Heart left ventricle (tissue), 16 donors: ENCODE measurements at regions not wholly inside any gene's neighbourhood (a gene's known extent, or its start where the extent isn't known, plus 50 kb on each side); places are given as distances from the start of the nearest gene placed in this dataset.

Experiments used
- ATAC-seq, 4 donors: fragments of 200-7000 bp; cut with Tn5 transposase; one replicate each; pipeline ENCODE4 v1.9.1; 2020 to 2022; ENCODE audit warnings: moderate library complexity in 4 of 4, mild to moderate bottlenecking in 3 of 4, moderate number of reproducible peaks in 1 of 4
- DNase-seq, 5 donors: peaks; one replicate each; pipeline ENCODE4 v3.0.0-alpha.2; 2020
- H3K27ac ChIP-seq, 12 donors: fragments of 200-600 bp; sonication (generic) in 4 of 12; one replicate each; pipeline versions ENCODE4 v1.5.0 to v1.8.0; 2016 to 2022; ENCODE audit warnings: mild to moderate bottlenecking in 2 of 12
- H3K27me3 ChIP-seq, 9 donors: fragments of 200-600 bp; sonication (generic) in 2 of 9; one replicate each; pipeline versions ENCODE4 v1.5.1 to v1.8.0; 2016 to 2022; ENCODE audit warnings: mild to moderate bottlenecking in 3 of 9
- H3K36me3 ChIP-seq, 9 donors: fragments of 200-600 bp; sonication (generic) in 2 of 9; one replicate each; pipeline versions ENCODE4 v1.5.0 to v1.8.0; 2018 to 2022; ENCODE audit warnings: mild to moderate bottlenecking in 2 of 9
- H3K4me1 ChIP-seq, 12 donors: fragments of 200-600 bp; sonication (generic) in 4 of 12; one replicate each; pipeline versions ENCODE4 v1.5.0 to v1.8.0; 2016 to 2022; ENCODE audit warnings: mild to moderate bottlenecking in 3 of 12
- H3K4me3 ChIP-seq, 12 donors: fragments of 200-600 bp; sonication (generic) in 4 of 12; one replicate each; pipeline versions ENCODE4 v1.5.0 to v1.8.0; 2017 to 2022; ENCODE audit warnings: mild to moderate bottlenecking in 9 of 12, moderate library complexity in 4 of 12
- H3K9me3 ChIP-seq, 12 donors: fragments of 200-600 bp; sonication (generic) in 4 of 12; one replicate each; pipeline versions ENCODE4 v1.5.0 to v1.8.0; 2016 to 2022; ENCODE audit warnings: mild to moderate bottlenecking in 1 of 12
- POLR2A ChIP-seq, 2 donors: fragments of 450-650 bp; IDR thresholded peaks; one replicate each; pipeline ENCODE4 v1.6.1; 2017; ENCODE audit warnings: antibody characterized with exemption in 2 of 2, mild to moderate bottlenecking in 2 of 2, moderate library complexity in 2 of 2
- WGBS, 4 donors: extraction: QIAGEN DNeasy Blood & Tissue Kit in 2 of 4; methylation state at CpG; one replicate each; pipeline versions ENCODE4 v1.1.5 to v1.1.7; 2013 to 2018; 5-methylcytosine and 5-hydroxymethylcytosine counted together
- intact Hi-C, 10 donors: fragments of 100-400 bp; cut with DNase I; formaldehyde crosslinking; loops; one replicate each; pipeline versions ENCODE4 v1.11.1 to v1.14.2; 2022
- TF ChIP-seq, protein P1 (sequence below), 12 donors: fragments of 200-600 bp; sonication (generic) in 4 of 12; IDR thresholded peaks; one replicate each; pipeline versions ENCODE4 v1.5.0 to v1.8.0; 2018 to 2022; ENCODE audit warnings: antibody characterized with exemption in 12 of 12, mild to moderate bottlenecking in 5 of 12
- donor health status: ischemic (EF 13 %, LVEDD 7.1; RV severe dilation, severe dysfunction).
- donor health status: healthy with polysubstance abuse.
- donor health status: DM: no; HTN: yes; CAD: no.
- donor health status: DM: no; HTN: no; CAD: no.
- donor health status: ischemic (EF 25% LVEDD 6.9; RV normal size, moderate dysfunction).
- donor health status: ischemic (EF 25% LVEDD 5.7; RV mildly dilated, moderate dysfunction).
- donor health status: healthy.
- donor health status: DM: yes; HTN: yes; CAD: no.
- donor health status: ischemic (EF 35%, LVEDD 5.7; RV mildly dilated, moderate dysfunction).
- donor health status: nonischemic (EF 11% LVEDD 7.7; RV severe dilation, severe dysfunction).
- donor health status: DM: yes; HTN: yes; CAD: no.
- donor health status: PGD.
- donor health status: ischemic (EF 29% LVEDD 5.4; RV normal size, mild dysfunction).
- donor health status: nonischemic (EF 23%, LVEDD 6.1; RV moderate dilation, normal function).

- ATAC-seq = no peak
- DNase-seq = no peak
- Histone ChIP-seq H3K4me1 (no peaks in the 10 kb centered on the region), H3K27ac (no peak overlapping the region), H3K27me3 (no peaks in the 10 kb centered on the region), H3K4me3 (no peak overlapping the region), H3K36me3 (no peaks in the 10 kb centered on the region), H3K9me3 (peaks cover 0 to 9% (median 0%) of the 10 kb centered on the region in 12 donors)
- WGBS, 4 donors = 44 to 91% (median 61%) methylated on average over 2 of the region's 2 CpGs
- TF ChIP-seq, protein P1, sequence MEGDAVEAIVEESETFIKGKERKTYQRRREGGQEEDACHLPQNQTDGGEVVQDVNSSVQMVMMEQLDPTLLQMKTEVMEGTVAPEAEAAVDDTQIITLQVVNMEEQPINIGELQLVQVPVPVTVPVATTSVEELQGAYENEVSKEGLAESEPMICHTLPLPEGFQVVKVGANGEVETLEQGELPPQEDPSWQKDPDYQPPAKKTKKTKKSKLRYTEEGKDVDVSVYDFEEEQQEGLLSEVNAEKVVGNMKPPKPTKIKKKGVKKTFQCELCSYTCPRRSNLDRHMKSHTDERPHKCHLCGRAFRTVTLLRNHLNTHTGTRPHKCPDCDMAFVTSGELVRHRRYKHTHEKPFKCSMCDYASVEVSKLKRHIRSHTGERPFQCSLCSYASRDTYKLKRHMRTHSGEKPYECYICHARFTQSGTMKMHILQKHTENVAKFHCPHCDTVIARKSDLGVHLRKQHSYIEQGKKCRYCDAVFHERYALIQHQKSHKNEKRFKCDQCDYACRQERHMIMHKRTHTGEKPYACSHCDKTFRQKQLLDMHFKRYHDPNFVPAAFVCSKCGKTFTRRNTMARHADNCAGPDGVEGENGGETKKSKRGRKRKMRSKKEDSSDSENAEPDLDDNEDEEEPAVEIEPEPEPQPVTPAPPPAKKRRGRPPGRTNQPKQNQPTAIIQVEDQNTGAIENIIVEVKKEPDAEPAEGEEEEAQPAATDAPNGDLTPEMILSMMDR (IDR thresholded peaks at IDR 0.05) = no peak
- TF ChIP-seq POLR2A (IDR thresholded peaks at IDR 0.05) = no peak
- intact Hi-C loops = no loop called here
These were observed 52.2 kb upstream of the TGIF1 start for GRCh38 chr18:3397786-3398185.
